ENCODE measurements at regions not wholly inside any gene's neighbourhood (a gene's known extent, or its start where the extent isn't known, plus 50 kb on each side); places are given as distances from the start of the nearest gene placed in this dataset.

DNA sequence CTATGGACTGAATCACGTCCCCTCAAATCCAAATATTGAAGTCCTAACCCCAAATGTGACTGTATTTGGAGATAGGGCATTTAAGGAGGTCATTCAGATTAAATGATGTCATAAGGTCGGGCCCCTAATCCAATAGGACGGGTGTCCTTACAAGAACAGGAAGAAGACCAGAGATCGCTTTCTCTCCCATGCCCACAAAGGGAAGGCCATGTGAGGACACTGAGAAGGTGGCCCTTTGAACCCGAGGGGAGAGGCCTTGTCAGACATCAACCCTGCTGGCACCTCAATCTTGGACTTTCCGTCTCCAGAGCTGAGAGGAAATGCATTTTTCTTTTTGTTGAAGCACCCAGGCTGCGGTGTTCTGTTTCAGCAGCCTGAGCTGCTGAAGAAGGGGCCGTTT is 72.3 kb upstream of the KLF6 start:
- no peak for DNase-seq

DNA sequence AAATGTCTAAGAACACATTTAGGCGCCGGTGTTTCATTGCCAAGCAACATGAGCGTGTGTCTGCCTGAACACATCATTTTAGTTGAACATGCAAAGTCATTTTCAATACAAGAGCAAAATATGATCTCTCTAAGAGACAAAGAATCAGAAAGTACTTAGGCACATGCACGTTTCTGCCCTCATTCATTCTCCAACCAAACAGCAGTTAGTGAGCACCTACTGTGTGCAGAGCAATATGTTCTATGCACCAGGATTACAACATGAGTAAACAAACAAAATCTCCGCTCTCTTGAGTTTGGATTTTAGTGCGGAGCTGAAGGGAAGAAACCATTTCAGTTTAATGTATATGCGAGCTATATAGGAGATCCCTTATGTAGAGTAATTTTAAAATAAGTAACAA is 71.6 kb upstream of the KLF6 start:
- DNase-seq: no peak

DNA sequence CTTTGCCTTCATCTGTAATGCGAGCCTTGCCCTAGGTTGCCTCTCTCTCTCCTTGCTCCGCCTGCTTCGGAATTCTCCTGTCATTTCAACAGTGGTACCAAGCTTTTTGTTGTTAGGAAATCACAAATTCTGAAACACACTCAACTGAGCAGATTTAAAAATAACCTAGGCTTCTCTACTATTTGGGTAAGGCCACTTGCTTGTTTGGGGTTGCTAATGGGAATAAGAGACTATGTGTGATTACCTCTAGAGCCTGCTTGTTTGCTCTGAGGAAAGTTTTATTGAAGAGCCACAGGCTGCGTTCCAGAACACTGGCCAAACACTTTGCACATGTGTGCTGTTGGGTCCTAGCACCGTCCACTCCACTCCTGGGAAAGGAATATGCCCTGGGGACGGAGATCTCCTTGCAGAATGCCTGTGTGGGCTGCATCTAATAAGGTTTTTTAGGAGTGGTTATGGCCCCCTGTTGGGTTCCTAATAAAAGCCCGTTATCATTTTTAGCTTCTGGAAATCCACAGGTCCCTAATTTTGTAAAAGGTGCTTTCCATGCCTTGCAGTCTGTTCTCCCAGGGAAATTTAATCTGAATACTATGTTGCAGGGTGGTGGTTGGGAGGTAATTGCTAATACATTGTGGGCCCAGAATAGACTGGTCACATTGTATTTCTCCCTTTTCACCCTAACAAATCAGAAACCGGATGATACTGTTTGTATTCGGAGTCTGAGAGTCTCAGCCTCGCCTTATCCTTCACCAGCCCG is 68.7 kb upstream of the KLF6 start:
- no peak for DNase-seq

DNA sequence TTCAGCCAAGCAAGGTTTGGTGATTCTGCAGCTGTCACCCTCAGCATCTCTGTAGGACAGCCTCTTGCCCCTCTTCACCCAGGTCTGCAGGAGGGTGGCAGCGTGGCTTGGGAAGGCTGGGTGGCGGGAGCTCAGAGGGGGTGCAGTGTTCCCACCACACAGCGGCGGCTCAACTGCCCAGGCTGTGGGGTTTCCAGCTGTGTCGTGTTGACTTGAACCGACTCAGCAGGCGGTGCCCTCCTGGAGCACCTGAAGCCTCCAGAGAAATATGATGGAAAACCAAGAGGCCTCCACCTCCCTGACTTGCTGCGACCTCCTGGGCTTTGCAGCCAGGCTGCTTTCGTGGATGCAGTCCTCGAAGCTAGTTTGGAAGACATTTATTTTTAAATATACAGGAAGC is 68.0 kb upstream of the KLF6 start:
- DNase-seq: no peak

DNA sequence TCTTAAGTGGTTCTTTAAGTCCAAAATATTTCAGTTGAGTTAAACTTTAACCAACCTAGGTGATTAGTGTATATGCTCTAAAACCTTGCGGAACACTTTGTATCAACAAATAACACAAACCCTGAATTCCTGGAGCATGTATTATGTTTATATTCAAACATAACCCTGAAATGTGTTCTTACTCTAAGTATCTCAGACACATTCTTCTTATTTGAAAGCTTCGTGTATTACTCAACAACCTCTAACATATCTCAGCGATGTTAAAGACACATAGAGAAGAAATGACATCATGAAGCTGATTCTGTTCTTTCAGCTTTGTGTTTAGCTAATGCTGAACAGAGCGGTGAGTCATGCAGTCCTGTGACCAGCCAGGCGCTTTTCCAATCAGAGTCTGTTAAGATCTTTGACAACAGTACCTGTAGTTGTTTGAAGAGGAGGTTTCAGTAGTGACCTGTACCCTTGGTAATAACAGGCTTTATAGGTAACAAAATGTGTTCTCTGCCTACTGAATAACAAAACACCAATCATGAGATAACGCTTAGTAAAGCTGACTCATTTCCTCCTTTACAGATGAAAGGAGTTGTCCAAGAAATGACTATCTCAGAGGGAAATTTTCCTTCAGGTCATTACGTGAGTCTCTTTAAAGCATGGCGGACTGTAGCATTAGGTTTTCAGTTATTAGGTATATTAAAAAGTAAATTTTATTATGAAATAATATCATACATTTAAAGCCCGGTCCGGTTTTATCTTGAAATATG is 67.3 kb upstream of the KLF6 start:
- no peak for DNase-seq

DNA sequence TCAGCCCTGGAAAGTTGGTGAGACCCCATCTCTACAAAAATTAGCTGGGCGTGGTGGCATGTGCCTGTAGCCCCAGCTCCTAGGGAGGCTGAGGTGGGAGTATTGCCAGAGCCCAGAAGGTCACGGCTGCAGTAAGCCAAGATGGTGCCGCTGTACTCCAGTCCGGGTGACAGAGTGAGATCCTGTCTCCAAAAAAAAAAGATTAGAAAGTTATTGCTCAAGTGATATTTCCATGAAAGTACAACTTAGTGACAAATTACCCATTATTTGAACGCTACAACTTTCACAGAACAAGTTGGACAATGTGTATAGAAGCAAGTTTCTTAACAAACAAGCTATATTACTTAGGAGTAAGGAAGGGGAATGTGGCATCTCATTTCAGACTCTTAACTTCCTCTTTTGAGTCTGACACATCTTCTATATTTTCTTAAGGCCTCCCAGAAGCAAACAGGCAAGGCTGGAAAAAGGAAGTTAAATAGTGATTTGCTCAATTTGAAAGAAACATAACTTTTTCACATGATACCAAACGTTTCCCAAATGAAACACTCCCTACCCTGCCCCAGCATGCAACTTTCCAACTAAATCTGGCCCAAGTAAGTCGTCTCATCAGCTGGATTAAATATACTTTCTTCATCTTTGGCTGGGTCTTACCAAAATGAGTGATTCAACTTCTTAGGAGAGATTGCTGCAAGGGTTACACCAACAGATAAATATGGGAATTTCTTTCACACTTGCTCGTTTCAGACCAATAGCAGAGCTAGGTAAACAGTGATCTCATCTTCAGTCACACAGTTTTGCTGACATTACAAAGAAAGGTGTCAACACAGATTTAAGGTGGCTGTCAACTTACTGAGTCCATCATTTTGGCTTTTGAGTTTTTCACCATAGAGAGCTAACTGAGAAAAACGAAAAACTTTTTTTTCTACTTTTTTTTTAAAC is 66.3 kb upstream of the KLF6 start:
- DNase-seq: no peak

DNA sequence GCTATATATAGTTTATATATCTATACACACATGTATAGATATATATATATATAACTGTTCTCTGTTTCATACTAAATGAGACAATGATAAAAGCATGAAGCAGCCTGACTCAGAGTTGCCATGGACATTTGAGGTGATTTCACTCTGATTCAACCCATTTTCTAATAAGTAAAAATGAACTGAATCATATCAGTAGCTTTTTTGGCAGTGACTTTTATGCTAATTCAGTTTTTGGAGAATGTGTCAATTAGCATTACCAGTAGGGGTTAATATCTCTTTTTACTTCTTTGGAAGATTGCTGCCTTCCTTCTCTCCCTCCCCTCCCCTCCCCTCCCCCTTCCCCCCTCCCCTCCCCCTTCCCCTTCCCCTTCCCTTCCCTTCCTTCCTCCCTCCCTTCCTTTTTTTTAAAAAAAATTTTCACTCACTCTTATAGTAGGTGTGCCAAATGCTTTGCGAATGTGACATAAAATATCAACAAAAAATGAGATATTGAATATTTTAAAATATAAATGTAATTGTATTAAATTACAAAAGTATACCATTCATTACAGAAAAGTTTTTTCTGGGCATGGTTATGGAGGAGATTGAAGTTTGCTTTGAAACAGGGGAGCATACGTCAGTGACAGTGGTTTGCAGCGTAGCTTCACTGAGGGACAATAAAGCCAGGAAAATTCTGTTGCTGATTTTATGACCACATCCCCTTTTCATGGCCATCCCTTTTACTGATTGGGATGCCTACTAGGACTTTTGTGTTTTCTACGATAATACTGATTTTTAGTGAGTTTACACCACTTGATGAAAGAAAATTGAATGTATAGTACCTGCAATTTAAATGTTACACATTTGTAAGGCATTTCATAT is 64.0 kb upstream of the KLF6 start:
- no peak for DNase-seq

DNA sequence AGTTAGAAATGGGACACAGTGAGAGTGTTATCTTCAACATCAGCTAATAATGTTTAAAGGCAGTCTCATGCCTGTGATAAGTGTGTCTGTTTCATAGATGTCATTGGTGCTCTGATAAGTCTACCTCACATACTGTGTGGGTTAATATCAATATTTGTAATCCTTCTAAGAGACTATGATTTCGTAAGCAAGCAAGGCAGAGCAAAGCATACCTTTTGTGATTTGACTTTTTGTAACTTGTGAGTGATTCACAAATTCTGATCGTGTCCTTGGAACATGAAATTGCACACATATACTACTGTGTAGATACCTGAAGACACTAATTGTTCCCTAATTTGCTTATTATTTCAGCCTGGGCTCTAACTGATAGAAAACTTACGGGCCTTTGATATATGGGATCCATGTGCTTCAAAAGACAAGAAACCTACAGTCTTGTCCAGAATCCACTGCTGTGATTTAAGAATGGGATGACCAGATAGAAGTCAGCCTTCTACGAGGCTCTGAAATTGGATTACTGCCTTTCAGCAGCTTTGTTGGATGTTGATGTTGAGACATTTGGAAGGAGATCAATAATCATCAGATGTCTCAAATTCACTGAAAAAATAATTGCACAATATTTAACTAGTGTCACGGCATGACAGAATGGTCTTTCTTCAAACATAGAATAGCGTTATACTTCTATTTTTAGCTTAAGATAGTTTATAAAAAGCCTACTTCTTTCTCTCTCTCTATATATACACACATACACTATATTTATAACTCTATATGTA is 63.2 kb upstream of the KLF6 start:
- DNase-seq: no peak

DNA sequence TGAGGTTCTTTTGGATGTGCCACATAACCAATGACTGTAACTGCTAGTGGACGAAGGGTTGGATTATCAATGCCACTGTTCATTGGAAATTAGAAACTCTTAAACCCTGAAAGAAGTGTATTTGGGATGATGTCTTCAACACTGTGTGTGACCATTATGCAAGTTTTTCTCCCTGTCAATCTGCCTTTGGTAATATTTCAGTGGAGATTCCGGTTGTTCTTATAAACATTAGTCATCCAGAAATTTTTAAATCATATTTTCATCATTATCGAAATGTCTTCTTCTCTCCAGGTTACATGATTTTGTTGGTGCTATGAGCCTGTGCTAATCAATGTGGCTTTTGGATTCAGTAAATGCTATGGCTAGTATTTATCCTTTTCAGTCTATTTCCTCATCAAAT is 61.7 kb upstream of the KLF6 start:
- DNase-seq: no peak

DNA sequence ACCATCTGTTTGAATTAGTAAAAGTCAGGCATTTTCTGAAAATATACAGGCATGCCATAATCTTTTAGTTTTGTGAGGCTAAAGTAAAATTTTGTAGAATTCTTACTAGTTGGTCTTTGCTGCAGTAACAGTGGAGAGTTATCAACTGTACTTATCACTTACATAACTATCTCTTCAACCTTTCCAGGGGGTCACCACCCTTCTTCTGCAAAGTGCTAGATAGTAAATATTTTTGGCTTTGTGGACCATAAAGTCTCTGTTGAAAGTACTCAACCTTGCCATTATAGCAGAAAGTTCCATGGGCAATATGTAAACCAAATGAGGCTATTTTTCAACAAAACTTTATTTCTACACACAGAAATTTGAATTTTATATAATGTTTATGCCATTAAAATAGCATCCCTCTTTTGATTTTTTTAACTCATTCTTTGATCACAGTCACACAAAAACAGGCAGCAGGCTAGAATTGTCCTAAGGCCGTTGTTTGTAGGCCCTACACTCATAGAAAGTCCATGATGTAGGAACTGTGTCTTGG is 59.5 kb upstream of the KLF6 start:
- no peak for DNase-seq

DNA sequence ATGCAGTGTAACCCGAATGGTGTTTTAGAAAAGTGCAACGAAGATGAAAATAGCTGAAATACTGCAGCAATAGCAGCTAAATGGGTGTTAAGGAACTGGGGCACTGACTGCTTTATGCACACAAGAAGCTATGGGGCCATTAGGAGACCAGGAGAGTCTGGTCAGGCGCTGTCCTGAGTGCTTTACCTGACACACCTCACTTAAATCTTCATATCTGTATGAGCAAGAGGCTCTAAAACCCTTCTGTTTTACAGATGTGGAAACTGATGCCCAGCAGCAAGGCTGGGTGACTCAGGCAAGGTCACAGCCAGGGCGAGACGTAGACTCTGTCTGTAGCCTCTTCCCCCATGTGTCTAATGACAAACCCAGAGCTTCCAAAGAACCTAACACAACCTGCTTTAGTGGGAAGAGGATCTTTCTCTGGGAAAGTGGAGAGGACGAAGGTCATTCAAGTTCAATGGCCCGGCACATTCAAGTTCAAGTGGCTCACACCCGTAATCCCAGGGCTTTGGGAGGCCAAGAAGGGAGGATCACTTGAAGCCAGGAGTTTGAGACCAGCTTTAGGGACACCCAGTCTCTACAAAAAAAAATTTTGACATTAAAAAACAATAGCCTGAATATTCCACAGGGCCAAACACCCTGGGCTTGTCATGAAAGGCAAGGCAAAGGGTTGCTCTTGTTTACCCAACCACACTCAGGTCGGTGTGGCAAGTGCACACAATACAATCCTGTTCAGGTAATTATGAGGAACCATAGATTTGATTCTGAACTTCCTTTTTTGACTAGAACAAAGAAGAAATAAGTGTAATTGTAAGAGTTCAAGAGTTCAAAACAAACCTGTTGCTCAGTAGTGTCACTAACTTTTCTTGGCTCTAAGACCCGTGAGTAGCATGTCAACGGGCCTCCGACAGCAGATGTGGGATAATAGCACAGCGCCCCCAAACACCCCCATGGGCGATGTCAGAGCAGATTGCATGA is 53.7 kb upstream of the KLF6 start:
- DNase-seq: no peak

DNA sequence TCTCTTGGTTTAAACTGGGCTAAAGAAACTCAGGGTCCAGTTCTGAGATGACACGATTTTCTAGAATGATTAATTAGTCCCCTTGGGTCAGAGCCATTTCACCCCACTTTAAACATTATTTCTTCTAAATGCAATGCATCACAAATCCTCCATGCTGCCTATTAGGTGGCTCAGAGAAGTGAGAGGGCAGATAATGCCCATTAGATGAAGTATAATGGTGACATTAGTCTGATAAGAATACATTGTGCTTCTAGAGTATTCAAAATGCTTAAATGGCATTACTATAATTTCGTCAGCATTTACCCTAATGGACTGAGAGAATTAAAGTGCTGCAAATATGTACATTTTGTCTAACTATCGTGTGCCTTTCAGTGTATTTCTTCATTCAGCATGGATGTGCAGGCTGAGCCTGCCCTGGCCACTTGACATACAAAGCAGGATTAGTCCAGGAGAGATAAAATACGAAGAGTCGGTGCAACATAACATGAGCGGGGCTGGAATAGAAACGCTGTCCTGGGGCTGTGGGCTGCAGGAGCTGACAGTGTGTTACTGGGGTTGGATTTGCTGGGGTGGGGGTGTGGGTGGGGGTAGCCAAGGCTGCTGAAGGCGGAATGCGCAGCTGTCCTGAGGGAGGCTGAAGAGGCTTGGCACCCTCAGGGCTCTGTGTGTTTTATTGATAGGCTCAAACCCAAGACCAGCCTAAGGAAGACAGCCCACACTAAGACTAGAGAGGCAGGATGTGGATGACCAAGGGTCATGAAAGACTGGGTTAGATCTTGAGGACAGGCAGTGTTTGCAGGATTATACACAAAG is 52.8 kb upstream of the KLF6 start:
- no peak for DNase-seq

DNA sequence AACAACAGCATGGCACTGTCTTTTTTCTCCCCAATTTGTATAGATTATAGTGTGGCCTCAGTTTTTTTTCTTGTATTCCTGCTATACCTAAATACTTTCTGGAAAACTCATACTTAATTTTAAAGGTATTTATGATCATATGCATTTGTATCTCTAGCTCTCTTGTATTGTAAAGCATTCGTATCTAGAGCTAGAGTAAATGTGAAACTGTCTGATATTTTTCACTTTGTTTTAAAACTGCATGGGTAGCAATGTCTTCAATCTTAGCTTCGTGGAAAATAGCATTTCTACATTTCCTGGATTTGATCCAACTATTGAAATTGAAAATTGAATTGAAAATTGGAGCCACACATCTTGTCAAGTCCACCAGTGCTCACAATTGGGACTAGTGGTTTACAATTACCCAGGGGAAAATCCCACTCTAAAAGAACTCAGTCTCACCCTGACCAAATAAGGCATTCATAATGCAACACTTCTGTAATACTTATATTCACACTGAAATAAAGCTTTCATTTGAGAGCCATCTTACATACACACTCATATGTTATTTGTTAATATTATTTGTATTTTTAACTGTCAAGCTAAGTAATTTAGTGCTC is 51.3 kb upstream of the KLF6 start:
- no peak for DNase-seq

DNA sequence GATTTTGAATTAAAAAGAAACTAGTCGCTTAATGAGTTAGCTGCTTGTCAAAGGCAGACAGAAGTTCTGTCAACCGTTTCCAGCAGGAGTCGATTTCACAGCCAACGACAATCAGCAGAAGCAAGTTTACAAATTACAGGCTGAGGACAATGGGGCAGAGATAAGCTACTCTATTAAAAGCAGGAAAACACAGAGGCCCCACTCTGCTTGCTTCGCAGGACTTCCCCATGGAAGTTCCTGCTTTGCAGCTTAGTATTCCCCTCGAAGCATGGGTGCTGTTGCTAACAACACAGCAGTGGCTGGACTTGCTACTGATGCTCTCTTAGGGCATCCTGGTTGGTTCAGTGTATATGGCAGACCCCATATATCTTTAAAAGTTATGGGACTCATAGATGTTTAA is 50.8 kb upstream of the KLF6 start:
- no peak for DNase-seq

DNA sequence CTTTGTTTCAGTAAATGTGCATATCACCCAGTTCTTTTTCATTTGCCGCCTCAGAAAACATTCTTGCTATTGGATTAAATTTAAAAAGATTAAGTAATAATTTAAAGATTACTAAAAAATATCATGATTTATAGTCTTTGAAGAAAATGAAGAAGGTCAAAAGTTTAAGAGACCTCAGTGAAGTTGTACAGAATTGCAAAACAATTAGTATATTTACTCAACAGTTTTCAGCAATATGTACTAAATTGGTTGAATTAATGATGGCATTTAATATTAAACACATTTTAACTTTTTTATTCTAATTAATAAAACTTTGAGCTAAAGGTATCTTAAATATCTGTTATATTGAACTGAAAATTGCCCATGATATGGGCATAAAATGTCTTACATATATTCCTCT is 49.9 kb upstream of the KLF6 start:
- no peak for DNase-seq

All from NCI-H446 (cell line).